ENCODE measurements at regions not wholly inside any gene's neighbourhood (a gene's known extent, or its start where the extent isn't known, plus 50 kb on each side); places are given as distances from the start of the nearest gene placed in this dataset.
"Not testable (repeated sequence)": the region's sequence is repeated elsewhere in the genome, so short reads cannot be mapped to it uniquely, and the experiment has no call there.

- Histone ChIP-seq H3K27ac (no peak overlapping the region), H3K4me3 (no peak overlapping the region), H3K9me3 (no peaks in the 10 kb centered on the region), H3K27me3 (no peaks in the 10 kb centered on the region), H3K36me3 (no peaks in the 10 kb centered on the region), H3K4me1 (no peaks in the 10 kb centered on the region)
- TF ChIP-seq POLR2A (IDR thresholded peaks at IDR 0.05) (no peak), CTCF (IDR thresholded peaks at IDR 0.05) (no peak)
- WGBS, 2 donors, result 75 to 89% methylated on average over 7 of the region's 7 CpGs
- DNase-seq, result no peak
- intact Hi-C loops (cut with DNase I), result no loop called here
Measured at GRCh38 chr13:90928109-90928508, 419.4 kb upstream of the MIR17HG start.

DNA sequence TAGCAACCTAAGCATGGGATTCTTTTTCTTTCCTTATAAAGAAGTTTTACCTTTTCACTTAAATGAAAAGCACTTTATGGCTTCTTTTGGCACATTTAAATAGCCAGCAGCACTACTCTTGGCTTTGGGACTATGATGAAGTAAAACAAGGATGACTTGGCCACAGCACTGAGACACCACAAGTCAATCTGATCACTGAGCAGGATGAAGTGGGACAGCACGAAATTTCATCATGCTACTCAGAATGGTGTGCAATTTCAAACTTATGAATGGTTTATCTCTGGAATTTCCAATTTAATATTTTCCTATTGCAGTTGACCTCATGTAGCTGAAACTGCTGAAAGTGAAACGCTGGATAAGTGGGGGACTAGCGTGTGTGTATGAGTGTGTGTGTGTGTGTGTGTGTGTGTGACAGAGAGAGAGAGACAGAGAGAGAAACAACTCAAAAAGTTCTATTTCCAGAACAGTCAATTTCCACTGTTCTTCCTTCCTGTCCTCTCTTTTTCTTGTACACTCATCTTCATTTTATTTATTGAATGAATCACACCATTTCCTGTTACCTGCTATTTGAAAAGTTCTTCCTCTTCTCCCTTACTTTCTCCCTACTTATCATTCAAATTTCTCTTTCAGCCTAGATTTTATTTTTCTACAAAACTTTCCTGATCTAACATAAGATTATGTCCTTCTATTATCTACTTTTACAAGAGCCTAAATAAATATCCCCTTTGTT, 414.2 kb upstream of the MIR17HG start:
- no peaks in the 10 kb centered on the region for H3K36me3 ChIP-seq
- no peak for TF ChIP-seq POLR2A (IDR thresholded peaks at IDR 0.05)
- TF ChIP-seq CTCF (IDR thresholded peaks at IDR 0.05), result no peak
- no peak for TF ChIP-seq POLR2AphosphoS5 (IDR thresholded peaks at IDR 0.05)
- no peak for TF ChIP-seq EP300 (IDR thresholded peaks at IDR 0.05)
- no peak for DNase-seq
- intact Hi-C loops (cut with DNase I), result no loop called here
- no peak overlapping the region for H3K4me3 ChIP-seq
- H3K27ac ChIP-seq, result no peak overlapping the region
- no peaks in the 10 kb centered on the region for H3K27me3 ChIP-seq
- H3K9me3 ChIP-seq, result no peaks in the 10 kb centered on the region
- 62 to 74% methylated on average over 3 of the region's 3 CpGs for WGBS, 2 donors
- no peaks in the 10 kb centered on the region for H3K4me1 ChIP-seq

GRCh38 chr13:90934741-90935140, 412.7 kb upstream of the MIR17HG start:
- no peak overlapping the region for H3K27ac ChIP-seq
- no peak overlapping the region for H3K4me3 ChIP-seq
- H3K36me3 ChIP-seq, result no peaks in the 10 kb centered on the region
- TF ChIP-seq CTCF (IDR thresholded peaks at IDR 0.05), result no peak
- no peak for TF ChIP-seq POLR2A (IDR thresholded peaks at IDR 0.05)
- no peak for TF ChIP-seq EP300 (IDR thresholded peaks at IDR 0.05)
- no peak for TF ChIP-seq POLR2AphosphoS5 (IDR thresholded peaks at IDR 0.05)
- no peaks in the 10 kb centered on the region for H3K27me3 ChIP-seq
- H3K9me3 ChIP-seq, result no peaks in the 10 kb centered on the region
- WGBS, 2 donors, result 87 to 93% methylated on average over 3 of the region's 3 CpGs
- DNase-seq, result no peak
- intact Hi-C loops (cut with DNase I), result no loop called here
- no peaks in the 10 kb centered on the region for H3K4me1 ChIP-seq

DNA sequence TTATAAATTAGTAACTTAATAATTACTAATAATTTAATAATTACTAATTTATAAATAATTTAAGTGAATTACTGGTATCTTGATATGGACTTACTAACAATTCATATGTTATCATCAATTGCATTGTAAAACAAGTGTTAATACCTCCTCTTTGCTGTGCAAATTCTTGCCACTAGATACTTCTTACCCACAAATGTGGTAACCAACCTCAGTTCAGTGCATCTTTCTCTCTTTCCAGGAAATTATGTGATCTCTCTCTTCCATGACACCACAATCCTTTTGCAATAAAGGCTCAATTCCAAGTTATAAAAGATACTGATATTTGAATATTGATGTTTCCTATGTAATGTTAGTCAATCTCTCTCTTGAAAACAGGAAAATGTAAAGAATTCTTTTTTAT, 408.6 kb upstream of the MIR17HG start:
- Histone ChIP-seq H3K36me3 (no peaks in the 10 kb centered on the region), H3K4me3 (no peak overlapping the region), H3K4me1 (no peaks in the 10 kb centered on the region), H3K27ac (no peak overlapping the region), H3K27me3 (no peaks in the 10 kb centered on the region), H3K9me3 (no peaks in the 10 kb centered on the region)
- no peak for TF ChIP-seq CTCF (IDR thresholded peaks at IDR 0.05)
- no peak for TF ChIP-seq POLR2A (IDR thresholded peaks at IDR 0.05)
- intact Hi-C loops (cut with DNase I), result no loop called here
- no peak for DNase-seq

DNA sequence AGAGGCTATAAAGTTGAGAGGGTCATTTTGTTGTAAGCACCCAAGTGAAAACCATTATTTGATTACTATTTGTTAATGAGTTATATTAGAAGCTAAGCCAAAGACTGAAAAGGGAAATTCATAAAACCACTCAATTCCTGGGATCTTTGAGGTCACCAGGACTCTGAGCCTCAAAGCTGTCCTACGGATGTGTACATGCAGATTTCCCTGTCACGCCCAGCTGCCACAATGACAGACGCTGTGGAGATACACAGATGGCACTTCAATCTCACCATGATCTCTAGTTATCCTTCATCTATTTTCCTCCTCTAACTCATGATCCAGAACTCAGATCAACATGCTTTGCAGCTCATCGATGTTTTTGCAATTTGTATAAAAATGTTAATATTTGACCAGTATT, 403.5 kb upstream of the MIR17HG start:
- TF ChIP-seq POLR2AphosphoS5 (IDR thresholded peaks at IDR 0.05), result no peak
- Histone ChIP-seq H3K27ac (no peak overlapping the region), H3K4me3 (no peak overlapping the region), H3K4me1 (no peaks in the 10 kb centered on the region), H3K36me3 (no peaks in the 10 kb centered on the region), H3K27me3 (no peaks in the 10 kb centered on the region), H3K9me3 (peaks cover 0 to 3% (median 0%) of the 10 kb centered on the region in 4 donors)
- DNase-seq, result no peak
- intact Hi-C loops (cut with DNase I), result no loop called here
- WGBS, 2 donors, result 53 to 74% methylated on average over 4 of the region's 4 CpGs

DNA sequence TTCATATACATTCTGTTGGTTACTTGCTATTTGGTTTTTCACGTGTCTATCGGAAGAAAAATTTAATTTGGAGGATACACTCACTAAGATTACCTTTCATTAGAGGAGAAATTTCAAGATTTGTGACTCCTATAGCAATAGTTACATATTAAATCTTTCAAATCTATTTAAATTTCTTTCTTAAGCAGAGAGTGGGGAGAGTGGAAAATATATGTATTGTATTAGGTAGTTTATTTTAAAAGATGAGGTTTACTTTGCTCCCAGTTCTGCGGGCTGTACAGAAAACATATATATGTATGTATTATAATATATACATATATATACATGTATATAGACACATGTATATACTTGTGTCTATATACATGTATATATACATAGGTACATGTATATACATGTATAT, 402.3 kb upstream of the MIR17HG start:
- H3K27ac ChIP-seq; intact Hi-C loops (cut with DNase I): not testable (repeated sequence)

DNA sequence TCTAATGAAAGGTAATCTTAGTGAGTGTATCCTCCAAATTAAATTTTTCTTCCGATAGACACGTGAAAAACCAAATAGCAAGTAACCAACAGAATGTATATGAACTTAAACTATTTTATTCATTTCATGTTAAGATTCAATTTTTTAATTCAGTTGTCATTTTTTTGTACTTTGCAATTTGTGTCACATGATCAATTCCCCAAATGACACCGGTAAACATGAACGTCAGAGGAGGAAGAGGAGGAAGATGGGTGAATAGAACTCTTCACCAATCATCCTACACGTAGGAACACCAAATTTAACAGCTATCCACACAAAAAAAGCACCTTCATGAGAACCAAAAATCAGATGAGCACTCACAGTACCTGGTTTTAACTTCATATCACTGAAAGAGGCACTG, 401.4 kb upstream of the MIR17HG start:
- H3K27ac ChIP-seq; H3K4me3 ChIP-seq; H3K36me3 ChIP-seq; H3K4me1 ChIP-seq; intact Hi-C loops (cut with DNase I); H3K9me3 ChIP-seq; H3K27me3 ChIP-seq; DNase-seq: not testable (repeated sequence)
- WGBS, 2 donors, result 66 to 80% methylated on average over 5 of the region's 5 CpGs

More for the DNA sequence above, 402.3 kb upstream of the MIR17HG start:
- not testable (repeated sequence) for H3K27me3 ChIP-seq, H3K4me3 ChIP-seq, DNase-seq, H3K36me3 ChIP-seq, H3K4me1 ChIP-seq, H3K9me3 ChIP-seq
- 95 to 96% methylated on average over 3 of the region's 3 CpGs for WGBS, 2 donors

Data from sigmoid colon (tissue), 6 donors.